Pancreas (tissue), 10 donors: ENCODE measurements at regions not wholly inside any gene's neighbourhood (a gene's known extent, or its start where the extent isn't known, plus 50 kb on each side); places are given as distances from the start of the nearest gene placed in this dataset.
A peak's percentile ranks its signal among the peaks of the same experiment; 100 is the strongest.

Experiments
- ATAC-seq, 4 donors: fragments of 200-7000 bp; cut with Tn5 transposase; one replicate each; pipeline versions ENCODE4 v1.8.0 to v1.9.1; 2020; ENCODE audit warnings: mild to moderate bottlenecking in 4 of 4, moderate library complexity in 4 of 4
- DNase-seq, 6 donors: peaks; one replicate each; pipeline ENCODE4 v3.0.0-alpha.2; 2020
- FAIRE-seq: peaks from 2 replicates; lab custom pipeline; 2012; peaks lifted over from hg19 to GRCh38; lab: Jason Lieb, UNC
- H3K27ac ChIP-seq, 4 donors: fragments of 200-600 bp; sonication (generic); 1 replicate in 3 of 4; 2 replicates in 1 of 4; pipeline versions ENCODE4 v1.5.0 to v1.8.0; 2020
- H3K27me3 ChIP-seq, 4 donors: fragments of 200-600 bp; one replicate each; pipeline ENCODE4 v1.8.0; 2021
- H3K36me3 ChIP-seq, 3 donors: fragments of 200-600 bp; sonication (generic) in 1 of 3; one replicate each; pipeline versions ENCODE4 v1.5.0 to v1.8.0; 2020 to 2021
- H3K4me1 ChIP-seq, 3 donors: fragments of 200-600 bp; one replicate each; pipeline ENCODE4 v1.8.0; 2021
- H3K4me3 ChIP-seq, 4 donors: fragments of 200-600 bp; sonication (generic) in 2 of 4; one replicate each; pipeline versions ENCODE4 v1.5.0 to v1.8.0; 2020 to 2021
- H3K9me3 ChIP-seq, 4 donors: fragments of 200-600 bp; one replicate each; pipeline ENCODE4 v1.8.0; 2021
- CTCF ChIP-seq, 4 donors: fragments of 200-600 bp; sonication (generic) in 3 of 4; IDR thresholded peaks; one replicate each; pipeline versions ENCODE4 v1.5.0 to v1.8.0; 2021; ENCODE audit warnings: antibody characterized with exemption in 4 of 4
- WGBS, 2 donors: extraction: QIAGEN DNeasy Blood & Tissue Kit; methylation state at CpG; one replicate each; pipeline ENCODE4 v1.1.7; 2013; 5-methylcytosine and 5-hydroxymethylcytosine counted together
- intact Hi-C, 3 donors: fragments of 100-400 bp; cut with DNase I; formaldehyde crosslinking; loops; one replicate each; pipeline versions ENCODE4 v1.11.1 to v1.14.2; 2022
- donor health status: healthy with polysubstance abuse.
- donor health status: DM: no; HTN: no; CAD: no; lungs with moderate emphysema.
- donor health status: DM: no; HTN: no; CAD: no.
- donor health status: control.
- donor health status: control.
- donor health status: Bipolar disorder and iron deficiency.
- donor health status: DM: yes; HTN: yes; CAD: no.
- donor health status: DM: no; HTN: no; CAD: no.
- donor health status: DM: no; HTN: no; CAD: no.
- donor health status: DM: yes; HTN: yes; CAD: no.

- H3K4me1 ChIP-seq: no peaks in the 10 kb centered on the region
- no peak overlapping the region for H3K27ac ChIP-seq
- H3K27me3 ChIP-seq: no peaks in the 10 kb centered on the region
- WGBS, 2 donors: 68 to 77% methylated on average over 2 of the region's 2 CpGs
- no peaks in the 10 kb centered on the region for H3K9me3 ChIP-seq
- TF ChIP-seq CTCF (IDR thresholded peaks at IDR 0.05): no peak
- no peak overlapping the region for H3K4me3 ChIP-seq
- DNase-seq (no peak), ATAC-seq (no peak), FAIRE-seq (no peak)
- H3K36me3 ChIP-seq: no peaks in the 10 kb centered on the region
- intact Hi-C loops: no loop called here
Observed at GRCh38 chr5:25641124-25641523, 996.3 kb upstream of the CDH10 start.

- no peak for FAIRE-seq
- Histone ChIP-seq H3K4me1 (no peaks in the 10 kb centered on the region), H3K36me3 (no peaks in the 10 kb centered on the region), H3K4me3 (no peak overlapping the region), H3K27me3 (no peaks in the 10 kb centered on the region), H3K27ac (no peak overlapping the region), H3K9me3 (no peaks in the 10 kb centered on the region)
- no peak for DNase-seq
- intact Hi-C loops: no loop called here
- no peak for ATAC-seq
- TF ChIP-seq CTCF (IDR thresholded peaks at IDR 0.05): no peak
Observed at GRCh38 chr5:25619273-25619672, 974.5 kb upstream of the CDH10 start.

GRCh38 chr5:25618821-25619220 is 974.0 kb upstream of the CDH10 start:
- H3K4me3 ChIP-seq: no peak overlapping the region
- no peaks in the 10 kb centered on the region for H3K36me3 ChIP-seq
- intact Hi-C loops: no loop called here
- no peak for TF ChIP-seq CTCF (IDR thresholded peaks at IDR 0.05)
- 12 to 21% methylated on average over 2 of the region's 2 CpGs for WGBS, 2 donors
- no peaks in the 10 kb centered on the region for H3K4me1 ChIP-seq
- no peak overlapping the region for H3K27ac ChIP-seq
- ATAC-seq (no peak), DNase-seq (no peak), FAIRE-seq (no peak)
- H3K27me3 ChIP-seq: no peaks in the 10 kb centered on the region
- no peaks in the 10 kb centered on the region for H3K9me3 ChIP-seq

GRCh38 chr5:25614466-25614865 is 969.7 kb upstream of the CDH10 start:
- H3K27ac ChIP-seq: no peak overlapping the region
- H3K4me1 ChIP-seq: no peaks in the 10 kb centered on the region
- H3K4me3 ChIP-seq: no peak overlapping the region
- intact Hi-C loops: no loop called here
- H3K36me3 ChIP-seq: no peaks in the 10 kb centered on the region
- no peak for FAIRE-seq
- WGBS, 2 donors: 84 to 93% methylated on average over 22 of the region's 22 CpGs
- no peaks in the 10 kb centered on the region for H3K27me3 ChIP-seq
- DNase-seq: peak in 1 of 6 donors; percentile 61
- TF ChIP-seq CTCF (IDR thresholded peaks at IDR 0.05): no peak
- H3K9me3 ChIP-seq: no peaks in the 10 kb centered on the region
- no peak for ATAC-seq

- H3K27ac ChIP-seq: no peak overlapping the region
- H3K27me3 ChIP-seq: no peaks in the 10 kb centered on the region
- FAIRE-seq (no peak), ATAC-seq (no peak), DNase-seq (no peak)
- no peaks in the 10 kb centered on the region for H3K36me3 ChIP-seq
- H3K9me3 ChIP-seq: no peaks in the 10 kb centered on the region
- 53 to 73% methylated on average over 1 of the region's 1 CpG for WGBS, 2 donors
- no peak for TF ChIP-seq CTCF (IDR thresholded peaks at IDR 0.05)
- H3K4me3 ChIP-seq: no peak overlapping the region
- intact Hi-C loops: no loop called here
- no peaks in the 10 kb centered on the region for H3K4me1 ChIP-seq
Observed at GRCh38 chr5:25604681-25605080, 959.9 kb upstream of the CDH10 start.
